ENCODE measurements at regions not wholly inside any gene's neighbourhood (a gene's known extent, or its start where the extent isn't known, plus 50 kb on each side); places are given as distances from the start of the nearest gene placed in this dataset.

DNA sequence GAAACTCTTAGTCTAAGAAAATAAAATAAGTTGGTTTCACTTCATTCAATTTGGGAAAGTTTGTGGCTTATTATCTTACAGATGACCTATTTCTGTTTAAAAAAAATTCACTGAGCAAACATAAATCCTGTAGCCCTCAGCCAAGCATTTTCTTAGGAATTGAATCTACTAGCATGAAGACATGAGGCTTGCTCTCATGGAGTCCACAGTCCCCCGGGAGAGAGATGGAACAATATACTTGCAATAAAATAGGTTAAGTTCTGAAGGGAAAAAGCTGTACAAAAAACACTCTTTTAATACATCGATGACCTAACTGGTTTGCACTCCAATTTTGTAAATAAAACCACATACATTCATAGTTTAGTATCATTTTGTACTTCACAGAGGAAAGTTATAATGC, 642.6 kb upstream of the FAM241A start:
- H3K9me3 ChIP-seq (ENCODE audit: control extremely low read depth in 1 of 3, control insufficient read depth in 2 of 3, insufficient read depth in 1 of 3, low read length in 2 of 3), result no peaks in the 10 kb centered on the region
- H3K36me3 ChIP-seq (replicated peaks in 1 of 2; ENCODE audit: control extremely low read depth in 1 of 2, control insufficient read depth in 1 of 2, extremely low read depth in 1 of 2, insufficient read depth in 2 of 2, low read length in 1 of 2), result no peaks in the 10 kb centered on the region
- H2AFZ ChIP-seq (ENCODE audit: insufficient read depth, low read depth, low read length, poor library complexity, severe bottlenecking), result no peak overlapping the region
- intact Hi-C loops (cut with micrococcal nuclease), result no loop called here
- Mint-ChIP-seq H3K27ac (no peak overlapping the region), H3K9me3 (ENCODE audit: insufficient read depth) (no peaks in the 10 kb centered on the region), H3K4me3 (no peak overlapping the region), H3K4me1 (no peaks in the 10 kb centered on the region), H3K27me3 (no peaks in the 10 kb centered on the region)
- ATAC-seq (ENCODE audit: low read depth) (no peak), DNase-seq (no peak)
- H3K9ac ChIP-seq (ENCODE audit: low read length), result no peak overlapping the region
- CTCF ChIA-PET, result no interaction called here
- no CpG with 5 or more reads among the region's 2 CpGs for WGBS (ENCODE audit: insufficient coverage)
- H3K4me1 ChIP-seq (ENCODE audit: control insufficient read depth in 2 of 2, insufficient read depth in 2 of 2, low read length in 2 of 2), result no peaks in the 10 kb centered on the region
- H3K79me2 ChIP-seq (ENCODE audit: control insufficient read depth, insufficient read depth, low read length), result no peaks in the 10 kb centered on the region
- H4K20me1 ChIP-seq (ENCODE audit: control insufficient read depth, insufficient read depth, low read length, poor library complexity, severe bottlenecking), result no peaks in the 10 kb centered on the region
- TF ChIP-seq, protein P1, sequence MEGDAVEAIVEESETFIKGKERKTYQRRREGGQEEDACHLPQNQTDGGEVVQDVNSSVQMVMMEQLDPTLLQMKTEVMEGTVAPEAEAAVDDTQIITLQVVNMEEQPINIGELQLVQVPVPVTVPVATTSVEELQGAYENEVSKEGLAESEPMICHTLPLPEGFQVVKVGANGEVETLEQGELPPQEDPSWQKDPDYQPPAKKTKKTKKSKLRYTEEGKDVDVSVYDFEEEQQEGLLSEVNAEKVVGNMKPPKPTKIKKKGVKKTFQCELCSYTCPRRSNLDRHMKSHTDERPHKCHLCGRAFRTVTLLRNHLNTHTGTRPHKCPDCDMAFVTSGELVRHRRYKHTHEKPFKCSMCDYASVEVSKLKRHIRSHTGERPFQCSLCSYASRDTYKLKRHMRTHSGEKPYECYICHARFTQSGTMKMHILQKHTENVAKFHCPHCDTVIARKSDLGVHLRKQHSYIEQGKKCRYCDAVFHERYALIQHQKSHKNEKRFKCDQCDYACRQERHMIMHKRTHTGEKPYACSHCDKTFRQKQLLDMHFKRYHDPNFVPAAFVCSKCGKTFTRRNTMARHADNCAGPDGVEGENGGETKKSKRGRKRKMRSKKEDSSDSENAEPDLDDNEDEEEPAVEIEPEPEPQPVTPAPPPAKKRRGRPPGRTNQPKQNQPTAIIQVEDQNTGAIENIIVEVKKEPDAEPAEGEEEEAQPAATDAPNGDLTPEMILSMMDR (IDR thresholded peaks at IDR 0.05), result no peak
- H3K27ac ChIP-seq (ENCODE audit: low read length in 2 of 2), result no peak overlapping the region
- POLR2A ChIA-PET, result no interaction called here
- H3K27me3 ChIP-seq (replicated peaks in 1 of 4; ENCODE audit: control extremely low read depth in 1 of 4, control insufficient read depth in 3 of 4, insufficient read depth in 4 of 4, low read length in 3 of 4), result no peaks in the 10 kb centered on the region
- H3K4me2 ChIP-seq (replicated peaks; ENCODE audit: low read depth, low read length, poor library complexity, severe bottlenecking), result no peak overlapping the region
- H3K4me3 ChIP-seq (ENCODE audit: control extremely low read depth in 1 of 5, extremely low read depth in 1 of 5, insufficient read depth in 1 of 5, low read depth in 2 of 5, low read length in 4 of 5), result no peak overlapping the region

DNA sequence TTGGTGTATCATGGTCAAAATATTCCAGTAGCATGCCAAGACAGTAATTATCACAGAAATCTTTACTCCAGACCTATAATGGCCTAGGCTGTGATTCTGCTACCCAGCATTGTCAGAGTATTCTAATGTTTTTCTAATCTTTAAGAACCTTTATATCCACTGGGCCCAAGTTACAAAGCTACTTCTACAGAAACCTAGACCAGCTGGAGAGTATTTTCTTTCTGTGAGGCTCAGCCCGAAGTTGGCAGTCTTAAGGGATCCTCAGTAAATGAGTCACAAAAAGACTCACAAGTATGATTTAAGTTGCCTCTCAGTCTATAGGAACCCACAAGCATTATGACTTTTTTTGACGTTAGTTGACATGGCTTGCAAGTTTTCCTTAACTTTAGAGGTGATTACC, 638.5 kb upstream of the FAM241A start:
- Histone ChIP-seq H3K4me3 (ENCODE audit: control extremely low read depth in 1 of 5, extremely low read depth in 1 of 5, insufficient read depth in 1 of 5, low read depth in 2 of 5, low read length in 4 of 5) (no peak overlapping the region), H2AFZ (ENCODE audit: insufficient read depth, low read depth, low read length, poor library complexity, severe bottlenecking) (no peak overlapping the region), H3K4me1 (ENCODE audit: control insufficient read depth in 2 of 2, insufficient read depth in 2 of 2, low read length in 2 of 2) (no peaks in the 10 kb centered on the region), H3K9me3 (ENCODE audit: control extremely low read depth in 1 of 3, control insufficient read depth in 2 of 3, insufficient read depth in 1 of 3, low read length in 2 of 3) (no peaks in the 10 kb centered on the region), H3K27ac (ENCODE audit: low read length in 2 of 2) (no peak overlapping the region), H3K79me2 (ENCODE audit: control insufficient read depth, insufficient read depth, low read length) (no peaks in the 10 kb centered on the region), H4K20me1 (ENCODE audit: control insufficient read depth, insufficient read depth, low read length, poor library complexity, severe bottlenecking) (no peaks in the 10 kb centered on the region), H3K9ac (ENCODE audit: low read length) (no peak overlapping the region), H3K36me3 (replicated peaks in 1 of 2; ENCODE audit: control extremely low read depth in 1 of 2, control insufficient read depth in 1 of 2, extremely low read depth in 1 of 2, insufficient read depth in 2 of 2, low read length in 1 of 2) (no peaks in the 10 kb centered on the region), H3K4me2 (replicated peaks; ENCODE audit: low read depth, low read length, poor library complexity, severe bottlenecking) (no peak overlapping the region), H3K27me3 (replicated peaks in 1 of 4; ENCODE audit: control extremely low read depth in 1 of 4, control insufficient read depth in 3 of 4, insufficient read depth in 4 of 4, low read length in 3 of 4) (no peaks in the 10 kb centered on the region)
- Mint-ChIP-seq H3K27me3 (no peaks in the 10 kb centered on the region), H3K27ac (no peak overlapping the region), H3K4me1 (no peaks in the 10 kb centered on the region), H3K4me3 (no peak overlapping the region), H3K9me3 (ENCODE audit: insufficient read depth) (no peaks in the 10 kb centered on the region)
- 76% methylated on average over 2 of the region's 2 CpGs for WGBS (ENCODE audit: insufficient coverage)
- ATAC-seq (ENCODE audit: low read depth) (no peak), DNase-seq (no peak)
- TF ChIP-seq, protein P1 (IDR thresholded peaks at IDR 0.05), result no peak
- TF ChIP-seq EZH2 (IDR thresholded peaks at IDR 0.05; ENCODE audit: borderline replicate concordance, insufficient read depth, low read depth, low read length, poor library complexity, severe bottlenecking), result no peak
- intact Hi-C loops (cut with micrococcal nuclease), result no loop called here
- CTCF ChIA-PET, result no interaction called here
- POLR2A ChIA-PET, result no interaction called here

Measured in B cell (primary cell).